ENCODE measurements at regions not wholly inside any gene's neighbourhood (a gene's known extent, or its start where the extent isn't known, plus 50 kb on each side); places are given as distances from the start of the nearest gene placed in this dataset.

DNA sequence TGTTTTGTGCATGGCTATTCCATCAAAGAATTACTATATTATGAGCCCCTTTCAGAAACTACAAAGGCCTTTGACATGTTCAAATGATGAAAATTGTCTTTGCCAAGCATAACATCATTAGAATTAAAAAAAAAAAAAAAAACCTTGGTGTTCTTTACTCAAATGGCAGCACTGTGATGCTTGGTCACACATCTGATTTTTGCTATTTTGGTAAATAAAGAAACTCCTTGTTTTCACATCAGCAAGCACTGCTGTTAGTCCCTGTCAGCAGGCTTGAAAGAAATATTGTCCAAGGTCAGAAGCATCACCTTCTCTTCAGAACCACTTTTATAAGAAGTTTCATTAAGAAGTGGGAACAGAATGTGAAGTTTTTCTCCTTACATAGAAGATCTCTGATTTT is 537.3 kb downstream of the MFSD1 start:
- H3K27ac Mint-ChIP-seq (ENCODE audit: unreplicated experiment) = no peak overlapping the region
- TF ChIP-seq, protein P1, sequence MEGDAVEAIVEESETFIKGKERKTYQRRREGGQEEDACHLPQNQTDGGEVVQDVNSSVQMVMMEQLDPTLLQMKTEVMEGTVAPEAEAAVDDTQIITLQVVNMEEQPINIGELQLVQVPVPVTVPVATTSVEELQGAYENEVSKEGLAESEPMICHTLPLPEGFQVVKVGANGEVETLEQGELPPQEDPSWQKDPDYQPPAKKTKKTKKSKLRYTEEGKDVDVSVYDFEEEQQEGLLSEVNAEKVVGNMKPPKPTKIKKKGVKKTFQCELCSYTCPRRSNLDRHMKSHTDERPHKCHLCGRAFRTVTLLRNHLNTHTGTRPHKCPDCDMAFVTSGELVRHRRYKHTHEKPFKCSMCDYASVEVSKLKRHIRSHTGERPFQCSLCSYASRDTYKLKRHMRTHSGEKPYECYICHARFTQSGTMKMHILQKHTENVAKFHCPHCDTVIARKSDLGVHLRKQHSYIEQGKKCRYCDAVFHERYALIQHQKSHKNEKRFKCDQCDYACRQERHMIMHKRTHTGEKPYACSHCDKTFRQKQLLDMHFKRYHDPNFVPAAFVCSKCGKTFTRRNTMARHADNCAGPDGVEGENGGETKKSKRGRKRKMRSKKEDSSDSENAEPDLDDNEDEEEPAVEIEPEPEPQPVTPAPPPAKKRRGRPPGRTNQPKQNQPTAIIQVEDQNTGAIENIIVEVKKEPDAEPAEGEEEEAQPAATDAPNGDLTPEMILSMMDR (IDR thresholded peaks at IDR 0.05; ENCODE audit: partially characterized antibody, unreplicated experiment) = no peak
- no peaks in the 10 kb centered on the region for H3K27me3 Mint-ChIP-seq (ENCODE audit: unreplicated experiment)
- peaks cover 3% of the 10 kb centered on the region for H3K9me3 Mint-ChIP-seq (ENCODE audit: unreplicated experiment)
- no peaks in the 10 kb centered on the region for H3K36me3 Mint-ChIP-seq (ENCODE audit: unreplicated experiment)
- no peak overlapping the region for H3K4me3 Mint-ChIP-seq (ENCODE audit: unreplicated experiment)
- DNase-seq = no peak
- H3K4me1 Mint-ChIP-seq (ENCODE audit: low read depth, unreplicated experiment) = no peaks in the 10 kb centered on the region

DNA sequence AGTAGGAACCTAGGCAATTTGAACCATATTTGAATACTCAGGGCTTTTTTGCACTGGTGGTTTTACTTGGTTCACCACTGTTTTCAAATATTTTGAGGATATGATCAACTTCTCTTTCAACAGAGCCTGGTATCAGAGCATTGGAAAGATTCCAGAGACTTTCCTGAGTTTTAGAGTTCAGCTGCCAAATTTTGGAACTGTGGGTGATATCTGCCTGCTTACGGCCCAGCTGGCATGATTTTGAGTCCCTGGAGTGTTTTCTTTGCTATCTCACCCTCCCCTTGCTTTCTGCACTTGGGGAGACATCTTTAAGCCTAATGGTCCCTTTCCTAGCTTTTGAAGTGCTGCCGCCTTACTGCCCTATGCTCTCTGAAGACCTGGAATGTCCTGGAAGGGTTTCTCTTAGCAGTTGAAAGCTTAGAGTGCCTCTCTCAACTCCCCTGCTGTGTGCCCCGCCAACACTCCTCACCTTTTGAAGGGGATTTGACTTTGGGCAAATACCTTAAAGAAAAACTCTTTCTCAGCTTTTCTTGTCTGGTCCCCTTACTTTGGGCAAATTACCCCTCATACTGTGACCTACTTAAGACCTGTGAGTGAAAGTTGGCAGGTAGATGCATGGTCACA is 539.1 kb downstream of the MFSD1 start:
- DNase-seq = no peak

DNA sequence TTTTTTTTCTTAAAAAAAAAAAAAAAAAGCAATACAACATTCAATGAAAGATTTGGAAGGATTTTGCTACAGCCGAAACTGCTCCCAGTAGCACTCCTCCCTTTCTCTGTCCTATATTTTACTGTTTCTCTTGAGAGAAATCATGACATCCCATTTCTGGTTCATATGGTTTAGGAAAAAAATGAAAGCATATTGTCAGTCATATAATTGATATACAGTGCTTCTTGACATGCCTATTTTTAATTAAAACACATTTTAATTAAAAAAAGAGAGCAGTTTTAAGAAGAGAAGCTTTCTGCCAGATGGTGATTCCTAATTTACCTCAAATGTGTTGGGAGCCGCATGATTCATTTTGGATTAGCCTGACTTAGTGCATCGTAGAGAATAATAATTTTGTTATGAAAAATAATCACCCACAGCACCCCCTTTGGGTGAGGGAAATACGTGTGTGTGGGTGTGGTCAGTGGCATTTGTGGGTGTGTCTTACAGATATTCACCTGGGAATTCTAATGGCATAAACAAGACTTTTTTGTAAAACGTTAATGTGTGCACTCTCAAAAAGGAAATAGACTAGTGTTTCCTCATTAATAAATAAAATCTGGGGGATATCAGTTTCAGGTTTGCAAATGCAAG is 544.5 kb downstream of the MFSD1 start:
- H3K4me3 Mint-ChIP-seq (ENCODE audit: unreplicated experiment) = no peak overlapping the region
- no peak overlapping the region for H3K27ac Mint-ChIP-seq (ENCODE audit: unreplicated experiment)
- H3K9me3 Mint-ChIP-seq (ENCODE audit: unreplicated experiment) = no peaks in the 10 kb centered on the region
- DNase-seq = no peak
- H3K27me3 Mint-ChIP-seq (ENCODE audit: unreplicated experiment) = no peaks in the 10 kb centered on the region
- no peaks in the 10 kb centered on the region for H3K4me1 Mint-ChIP-seq (ENCODE audit: low read depth, unreplicated experiment)
- H3K36me3 Mint-ChIP-seq (ENCODE audit: unreplicated experiment) = no peaks in the 10 kb centered on the region
- TF ChIP-seq, protein P1 (IDR thresholded peaks at IDR 0.05; ENCODE audit: partially characterized antibody, unreplicated experiment) = no peak

More for the DNA sequence above, 539.1 kb downstream of the MFSD1 start:
- Mint-ChIP-seq H3K4me3 (ENCODE audit: unreplicated experiment) (no peak overlapping the region), H3K27me3 (ENCODE audit: unreplicated experiment) (no peaks in the 10 kb centered on the region), H3K27ac (ENCODE audit: unreplicated experiment) (no peak overlapping the region), H3K36me3 (ENCODE audit: unreplicated experiment) (no peaks in the 10 kb centered on the region), H3K9me3 (ENCODE audit: unreplicated experiment) (peaks cover 2% of the 10 kb centered on the region), H3K4me1 (ENCODE audit: low read depth, unreplicated experiment) (no peaks in the 10 kb centered on the region)
- TF ChIP-seq, protein P1 (IDR thresholded peaks at IDR 0.05; ENCODE audit: partially characterized antibody, unreplicated experiment) = no peak

DNA sequence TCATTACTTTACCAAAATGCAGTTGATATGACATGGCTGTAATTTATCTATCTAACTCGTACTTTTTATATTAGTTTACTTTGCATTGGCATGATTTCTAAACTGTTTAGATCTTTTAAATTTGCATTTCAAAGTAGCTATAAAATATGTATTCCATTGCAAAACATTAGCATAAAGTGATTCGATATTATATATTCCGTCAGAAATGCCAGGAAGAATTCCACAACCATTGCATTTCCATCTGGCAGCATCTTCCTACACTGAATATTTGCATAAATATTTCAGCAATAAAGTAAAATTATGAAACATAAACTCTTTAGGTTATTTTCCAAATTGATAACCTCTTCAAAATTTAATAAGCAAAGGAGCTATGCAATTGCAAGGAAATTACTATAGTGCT is 546.6 kb downstream of the MFSD1 start:
- Mint-ChIP-seq H3K4me3 (ENCODE audit: unreplicated experiment) (no peak overlapping the region), H3K27me3 (ENCODE audit: unreplicated experiment) (peaks cover 3% of the 10 kb centered on the region), H3K4me1 (ENCODE audit: low read depth, unreplicated experiment) (no peaks in the 10 kb centered on the region), H3K36me3 (ENCODE audit: unreplicated experiment) (no peaks in the 10 kb centered on the region), H3K27ac (ENCODE audit: unreplicated experiment) (no peak overlapping the region), H3K9me3 (ENCODE audit: unreplicated experiment) (no peaks in the 10 kb centered on the region)
- no peak for DNase-seq
- TF ChIP-seq, protein P1 (IDR thresholded peaks at IDR 0.05; ENCODE audit: partially characterized antibody, unreplicated experiment) = no peak

DNA sequence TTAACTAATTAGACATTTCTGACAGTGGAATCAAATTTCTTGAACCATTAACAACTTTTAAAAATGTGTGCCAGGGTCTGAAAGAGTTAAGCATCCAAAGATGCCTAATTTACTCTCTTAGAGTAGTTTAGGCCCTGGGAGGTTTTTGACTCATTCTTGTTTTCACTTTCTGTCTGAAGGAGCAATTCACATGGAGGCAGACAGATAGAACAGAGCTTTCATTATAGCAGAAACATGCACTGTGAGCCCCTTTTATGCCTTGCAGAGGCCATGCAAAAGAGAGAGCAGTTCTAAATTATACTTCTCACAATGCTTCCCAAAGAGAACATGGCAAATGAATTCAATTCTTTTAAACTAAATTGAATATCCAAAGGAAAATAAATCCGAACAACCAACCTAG is 554.8 kb downstream of the MFSD1 start:
- DNase-seq = no peak
- Mint-ChIP-seq H3K4me3 (ENCODE audit: unreplicated experiment) (no peak overlapping the region), H3K9me3 (ENCODE audit: unreplicated experiment) (no peaks in the 10 kb centered on the region), H3K36me3 (ENCODE audit: unreplicated experiment) (no peaks in the 10 kb centered on the region), H3K27ac (ENCODE audit: unreplicated experiment) (no peak overlapping the region), H3K4me1 (ENCODE audit: low read depth, unreplicated experiment) (no peaks in the 10 kb centered on the region), H3K27me3 (ENCODE audit: unreplicated experiment) (peaks cover under 1% of the 10 kb centered on the region)
- TF ChIP-seq, protein P1 (IDR thresholded peaks at IDR 0.05; ENCODE audit: partially characterized antibody, unreplicated experiment) = no peak
